Nephron progenitor cell (in vitro differentiated cells): ENCODE measurements at regions not wholly inside any gene's neighbourhood (a gene's known extent, or its start where the extent isn't known, plus 50 kb on each side); places are given as distances from the start of the nearest gene placed in this dataset.

Experiments
- DNase-seq: peaks from one replicate; pipeline ENCODE4 v3.0.0; 2021
- H3K27ac Mint-ChIP-seq: 2 replicates; pipeline ENCODE4 v1.8.0; 2021; ENCODE audit warnings: mild to moderate bottlenecking, moderate library complexity, mixed read lengths
- H3K27me3 Mint-ChIP-seq: 2 replicates; pipeline ENCODE4 v1.8.0; 2021; ENCODE audit warnings: mild to moderate bottlenecking, low read depth, mixed read lengths; ENCODE audit not compliant: poor library complexity
- H3K36me3 Mint-ChIP-seq: 2 replicates; pipeline ENCODE4 v1.8.0; 2021; ENCODE audit warnings: low read depth, mixed read lengths
- H3K4me1 Mint-ChIP-seq: 2 replicates; pipeline ENCODE4 v1.8.0; 2021; ENCODE audit warnings: mixed read lengths
- H3K4me3 Mint-ChIP-seq: 2 replicates; pipeline ENCODE4 v1.8.0; 2021; ENCODE audit warnings: mild to moderate bottlenecking, moderate library complexity, mixed read lengths
- H3K9me3 Mint-ChIP-seq: 2 replicates; pipeline ENCODE4 v1.8.0; 2021; ENCODE audit warnings: mild to moderate bottlenecking, moderate library complexity, mixed read lengths
- TF ChIP-seq, protein P1 (sequence below): fragments of 200-600 bp; sonication (generic); IDR thresholded peaks from 2 replicates; pipeline ENCODE4 v1.5.0; 2021; ENCODE audit warnings: antibody characterized with exemption

DNA sequence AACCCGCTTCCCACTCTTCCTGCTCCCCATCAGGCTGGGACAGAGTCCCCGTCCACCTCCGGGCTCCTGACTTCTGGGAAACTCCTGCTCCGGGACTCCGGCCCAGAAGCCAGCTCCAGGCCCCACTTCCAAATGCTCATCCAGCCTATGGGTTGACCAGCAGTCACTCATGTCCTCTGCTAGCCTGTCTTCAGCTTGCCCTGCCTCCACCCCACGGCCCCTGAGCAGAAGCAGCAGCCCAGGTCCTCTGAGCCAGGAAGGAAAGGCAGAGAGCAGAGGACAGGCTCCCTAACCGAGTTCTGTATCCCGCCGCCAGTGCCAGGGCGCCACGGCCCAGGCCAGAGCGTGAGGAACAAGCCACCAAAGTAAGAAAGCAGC is 86.4 kb upstream of the ID2 start:
- DNase-seq: no peak
- H3K9me3 Mint-ChIP-seq: peaks cover 6% of the 10 kb centered on the region

DNA sequence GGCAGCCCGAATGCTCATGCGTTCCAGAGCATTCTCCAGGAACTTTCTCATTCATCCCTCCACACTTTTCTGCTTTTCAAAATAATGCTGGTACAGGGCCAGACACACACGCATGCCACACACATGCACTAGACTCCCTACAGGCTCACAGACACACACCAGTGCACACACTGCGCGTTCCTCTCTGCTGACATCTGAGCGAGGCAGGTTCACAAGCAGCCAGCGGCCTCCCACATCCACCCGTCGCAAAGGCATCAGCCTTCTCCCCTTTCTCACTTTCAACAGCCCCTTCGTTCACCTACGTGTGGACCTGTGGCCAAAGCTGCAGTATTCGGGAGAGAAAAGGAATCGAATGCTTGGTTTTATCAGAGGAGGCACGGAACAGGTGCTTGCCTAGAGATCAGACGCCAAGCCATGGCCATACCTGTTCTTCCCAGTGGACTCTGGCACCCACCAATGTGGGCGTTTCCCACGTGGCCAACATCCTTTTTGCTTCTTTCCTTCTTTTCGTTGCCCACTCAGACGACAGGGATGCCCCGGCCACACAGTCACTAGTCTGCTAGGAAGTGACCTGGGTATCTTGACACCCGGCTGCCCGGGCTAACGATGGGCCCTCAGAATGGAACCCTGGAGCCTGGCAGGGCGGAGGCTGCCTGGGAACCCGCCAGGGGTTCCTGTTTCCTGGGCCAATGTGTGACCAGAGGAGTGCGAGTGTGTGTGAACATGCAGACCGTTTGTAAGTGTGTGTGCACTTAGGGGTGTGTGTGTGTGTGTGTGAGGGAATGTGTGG is 85.8 kb upstream of the ID2 start:
- H3K4me1 Mint-ChIP-seq: peaks cover 77% of the 10 kb centered on the region
- no peaks in the 10 kb centered on the region for H3K36me3 Mint-ChIP-seq
- no peak overlapping the region for H3K27ac Mint-ChIP-seq
- no peak for DNase-seq
- TF ChIP-seq, protein P1, sequence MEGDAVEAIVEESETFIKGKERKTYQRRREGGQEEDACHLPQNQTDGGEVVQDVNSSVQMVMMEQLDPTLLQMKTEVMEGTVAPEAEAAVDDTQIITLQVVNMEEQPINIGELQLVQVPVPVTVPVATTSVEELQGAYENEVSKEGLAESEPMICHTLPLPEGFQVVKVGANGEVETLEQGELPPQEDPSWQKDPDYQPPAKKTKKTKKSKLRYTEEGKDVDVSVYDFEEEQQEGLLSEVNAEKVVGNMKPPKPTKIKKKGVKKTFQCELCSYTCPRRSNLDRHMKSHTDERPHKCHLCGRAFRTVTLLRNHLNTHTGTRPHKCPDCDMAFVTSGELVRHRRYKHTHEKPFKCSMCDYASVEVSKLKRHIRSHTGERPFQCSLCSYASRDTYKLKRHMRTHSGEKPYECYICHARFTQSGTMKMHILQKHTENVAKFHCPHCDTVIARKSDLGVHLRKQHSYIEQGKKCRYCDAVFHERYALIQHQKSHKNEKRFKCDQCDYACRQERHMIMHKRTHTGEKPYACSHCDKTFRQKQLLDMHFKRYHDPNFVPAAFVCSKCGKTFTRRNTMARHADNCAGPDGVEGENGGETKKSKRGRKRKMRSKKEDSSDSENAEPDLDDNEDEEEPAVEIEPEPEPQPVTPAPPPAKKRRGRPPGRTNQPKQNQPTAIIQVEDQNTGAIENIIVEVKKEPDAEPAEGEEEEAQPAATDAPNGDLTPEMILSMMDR: no peak
- H3K4me3 Mint-ChIP-seq: no peak overlapping the region
- peaks cover 6% of the 10 kb centered on the region for H3K27me3 Mint-ChIP-seq
- peaks cover 6% of the 10 kb centered on the region for H3K9me3 Mint-ChIP-seq

More for the DNA sequence above, 86.4 kb upstream of the ID2 start:
- Mint-ChIP-seq H3K4me1 (peaks cover 76% of the 10 kb centered on the region), H3K4me3 (no peak overlapping the region), H3K27ac (peak overlapping the region; percentile 37), H3K27me3 (peaks cover 6% of the 10 kb centered on the region), H3K36me3 (no peaks in the 10 kb centered on the region)
- TF ChIP-seq, protein P1: no peak

DNA sequence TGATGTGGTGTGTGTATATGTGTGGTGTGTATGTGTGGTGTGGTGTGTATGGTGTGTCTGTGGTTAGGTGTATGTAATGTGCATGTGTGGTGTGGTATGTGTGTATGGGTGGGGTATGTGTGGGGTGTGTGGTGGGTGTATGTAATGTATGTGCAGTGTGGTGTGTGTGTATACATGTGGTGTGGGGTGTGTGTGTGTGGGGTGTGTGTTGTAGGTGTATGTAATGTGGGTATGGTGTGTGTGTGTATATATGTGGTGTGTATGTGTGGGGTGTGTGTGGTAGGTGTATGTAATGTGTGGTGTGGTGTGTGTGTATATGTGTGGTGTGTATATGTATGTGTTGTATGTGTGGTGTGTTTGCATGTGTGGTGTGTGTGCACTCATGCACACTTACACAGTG is 84.8 kb upstream of the ID2 start:
- TF ChIP-seq, protein P1: no peak
- H3K4me1 Mint-ChIP-seq: peaks cover 72% of the 10 kb centered on the region
- H3K9me3 Mint-ChIP-seq: peaks cover 6% of the 10 kb centered on the region
- H3K27ac Mint-ChIP-seq: peak overlapping the region; percentile 89
- DNase-seq: no peak
- peaks cover 4% of the 10 kb centered on the region for H3K27me3 Mint-ChIP-seq
- H3K4me3 Mint-ChIP-seq: no peak overlapping the region
- H3K36me3 Mint-ChIP-seq: no peaks in the 10 kb centered on the region

GRCh38 chr2:8597559-8598225 is 84.2 kb upstream of the ID2 start:
- Mint-ChIP-seq H3K4me3 (no peak overlapping the region), H3K4me1 (peaks cover 66% of the 10 kb centered on the region), H3K9me3 (peaks cover 6% of the 10 kb centered on the region), H3K27me3 (no peaks in the 10 kb centered on the region), H3K27ac (peak overlapping the region; percentile 89), H3K36me3 (no peaks in the 10 kb centered on the region)
- no peak for DNase-seq
- TF ChIP-seq, protein P1: no peak

DNA sequence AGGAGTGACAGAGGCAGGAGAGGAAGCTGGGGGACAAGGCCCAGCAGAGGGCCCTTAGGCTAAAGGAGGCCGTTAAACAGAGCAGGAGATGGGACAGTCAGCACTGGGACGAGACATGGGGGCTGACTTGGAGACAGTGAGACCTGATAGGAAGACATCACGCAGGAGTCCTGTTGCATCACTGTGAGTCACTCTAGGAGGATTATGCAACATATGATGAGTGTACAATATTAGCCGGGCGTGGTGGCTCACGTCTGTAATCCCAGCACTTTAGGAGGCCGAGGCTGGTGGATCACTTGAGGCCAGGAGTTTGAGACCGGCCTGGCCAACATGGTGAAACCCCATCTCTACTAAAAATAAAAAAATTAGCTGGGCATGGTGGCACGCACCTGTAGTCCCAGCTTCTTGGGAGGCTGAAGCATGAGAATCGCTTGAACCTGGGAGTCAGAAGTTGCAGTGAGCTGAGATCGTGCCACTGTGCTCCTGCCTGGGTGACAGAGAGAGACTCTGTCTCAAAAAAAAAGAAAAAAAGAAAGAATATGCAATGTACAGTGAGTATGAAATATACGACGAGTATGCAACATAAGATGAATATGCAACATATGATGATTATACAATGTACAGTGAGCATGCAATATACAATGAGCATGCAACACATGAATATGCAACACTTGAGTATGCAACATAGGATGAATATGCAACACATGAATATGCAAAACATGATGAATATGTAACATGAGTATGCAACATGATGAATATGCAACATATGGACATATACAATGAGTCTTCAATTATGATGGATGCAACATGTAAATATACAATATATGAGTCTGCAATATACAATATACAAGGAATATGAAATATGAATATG is 83.3 kb upstream of the ID2 start:
- Mint-ChIP-seq H3K4me1 (peaks cover 63% of the 10 kb centered on the region), H3K9me3 (peaks cover 4% of the 10 kb centered on the region), H3K36me3 (no peaks in the 10 kb centered on the region), H3K27me3 (no peaks in the 10 kb centered on the region), H3K4me3 (no peak overlapping the region), H3K27ac (peak overlapping the region; percentile 52)
- DNase-seq: no peak
- TF ChIP-seq, protein P1: no peak
